SK-N-SH (cell line): ENCODE measurements at regions not wholly inside any gene's neighbourhood (a gene's known extent, or its start where the extent isn't known, plus 50 kb on each side); places are given as distances from the start of the nearest gene placed in this dataset.

Source experiments
- CTCF ChIA-PET: fragments of 300-600, 350-600 bp; formaldehyde crosslinking; extraction: SDS; loops from one replicate; lab custom pipeline; 2021; lab: Yijun Ruan, JAX
- POLR2A ChIA-PET: fragments of 350-600 bp; sonication (Branson Sonifier 250); formaldehyde crosslinking; extraction: SDS; loops from one replicate; lab custom pipeline; 2020; ENCODE audit warnings: antibody characterized with exemption, inconsistent platforms; lab: Yijun Ruan, JAX
- DNase-seq: peaks from one replicate; pipeline ENCODE4 v3.0.0; 2012
- H2AFZ ChIP-seq: fragments of 200-600 bp; sonication (generic); 2 replicates; pipeline ENCODE4 v1.8.1; 2016; ENCODE audit warnings: antibody characterized with exemption, mild to moderate bottlenecking, low read depth
- H3F3A ChIP-seq: fragments of 200-600 bp; sonication (generic); replicated peaks from 2 replicates; pipeline ENCODE3; 2016; ENCODE audit warnings: antibody characterized with exemption, mild to moderate bottlenecking; ENCODE audit not compliant: insufficient read depth
- H3K27ac ChIP-seq, 2 experiments: fragments of 200-500 bp in 1 of 2; fragments of 200-600 bp in 1 of 2; sonication (Bioruptor generic) in 1 of 2; sonication (generic), shearing (Covaris generic) in 1 of 2; 2 replicates each; pipeline versions ENCODE4 v1.5.1 to v1.6.1; 2014 to 2016; ENCODE audit warnings: low read depth in 2 of 2, inconsistent platforms in 1 of 2, low read length in 1 of 2, mild to moderate bottlenecking in 1 of 2, mixed read lengths in 1 of 2
- H3K27me3 ChIP-seq: fragments of 200-600 bp; sonication (generic), shearing (Covaris generic); 2 replicates; pipeline ENCODE4 v1.6.1; 2016; ENCODE audit warnings: mixed run types; ENCODE audit not compliant: insufficient read depth
- H3K36me3 ChIP-seq, 2 experiments: fragments of 200-500 bp in 1 of 2; fragments of 200-600 bp in 1 of 2; sonication (Bioruptor generic) in 1 of 2; sonication (generic) in 1 of 2; replicated peaks in 1 of 2; 2 replicates each; pipeline versions ENCODE3 to v1.5.1; 2014 to 2016; ENCODE audit warnings: low read length in 1 of 2, mild to moderate bottlenecking in 1 of 2; ENCODE audit not compliant: insufficient read depth in 2 of 2, control insufficient read depth in 1 of 2
- H3K4me1 ChIP-seq, 2 experiments: fragments of 200-500 bp in 1 of 2; fragments of 200-600 bp in 1 of 2; sonication (Bioruptor generic) in 1 of 2; sonication (generic), shearing (Covaris generic) in 1 of 2; 2 replicates each; pipeline versions ENCODE4 v1.5.1 to v1.6.1; 2014 to 2016; ENCODE audit warnings: low read depth in 1 of 2, low read length in 1 of 2, mixed run types in 1 of 2; ENCODE audit not compliant: insufficient read depth in 2 of 2, control insufficient read depth in 1 of 2
- H3K4me2 ChIP-seq: fragments of 200-600 bp; sonication (generic), shearing (Covaris generic); 2 replicates; pipeline ENCODE4 v1.6.1; 2017; ENCODE audit warnings: mixed run types
- H3K4me3 ChIP-seq, 2 experiments: fragments of 200-500 bp in 1 of 2; fragments of 200-600 bp in 1 of 2; sonication (Bioruptor generic) in 1 of 2; sonication (generic), shearing (Covaris generic) in 1 of 2; 2 replicates each; pipeline versions ENCODE4 v1.5.1 to v1.8.1; 2014 to 2016; ENCODE audit warnings: low read depth in 2 of 2, inconsistent platforms in 1 of 2, low read length in 1 of 2, mild to moderate bottlenecking in 1 of 2, mixed read lengths in 1 of 2, moderate library complexity in 1 of 2
- H3K79me2 ChIP-seq: fragments of 200-600 bp; sonication (generic); 2 replicates; pipeline ENCODE4 v1.8.1; 2017; ENCODE audit warnings: mild to moderate bottlenecking; ENCODE audit not compliant: insufficient read depth
- H3K9ac ChIP-seq: fragments of 200-600 bp; sonication (generic); 2 replicates; pipeline ENCODE4 v1.6.1; 2017; ENCODE audit warnings: mixed run types
- H3K9me2 ChIP-seq: fragments of 200-600 bp; sonication (generic); 2 replicates; pipeline ENCODE4 v1.6.1; 2017; ENCODE audit warnings: mixed run types
- H3K9me3 ChIP-seq: fragments of 200-600 bp; sonication (generic); 2 replicates; pipeline ENCODE4 v1.6.1; 2017; ENCODE audit warnings: mixed run types, mild to moderate bottlenecking, moderate library complexity
- H4K20me1 ChIP-seq: fragments of 200-600 bp; sonication (generic); 2 replicates; pipeline ENCODE4 v1.6.1; 2017; ENCODE audit warnings: mild to moderate bottlenecking, mixed run types; ENCODE audit not compliant: insufficient read depth
- ELF1 ChIP-seq: IDR thresholded peaks from 2 replicates; pipeline ENCODE4 v1.4.0; 2012
- EP300 ChIP-seq, 2 experiments: IDR thresholded peaks; 2 replicates each; pipeline versions ENCODE4 v1.4.0 to v1.6.1; 2012; ENCODE audit warnings: borderline replicate concordance in 1 of 2, low read depth in 1 of 2, low read length in 1 of 2
- FOSL2 ChIP-seq: IDR thresholded peaks from 2 replicates; pipeline ENCODE4 v1.4.0; 2012; ENCODE audit warnings: low read depth, mild to moderate bottlenecking, moderate library complexity, borderline replicate concordance
- FOXJ3 ChIP-seq: sonication (generic); formaldehyde crosslinking; IDR thresholded peaks from 2 replicates; pipeline ENCODE4 v1.5.1; 2020; ENCODE audit warnings: mild to moderate bottlenecking, missing genetic modification reagents
- GATA2 ChIP-seq: sonication (generic); formaldehyde crosslinking; IDR thresholded peaks from 2 replicates; pipeline ENCODE4 v1.5.0; 2020; ENCODE audit warnings: mild to moderate bottlenecking, missing genetic modification reagents
- JUND ChIP-seq: IDR thresholded peaks from 2 replicates; pipeline ENCODE4 v1.4.0; 2012
- NFIC ChIP-seq: IDR thresholded peaks from 2 replicates; pipeline ENCODE4 v1.4.0; 2012; ENCODE audit warnings: borderline replicate concordance
- PBX3 ChIP-seq: IDR thresholded peaks from 2 replicates; pipeline ENCODE4; 2012
- RAD21 ChIP-seq: IDR thresholded peaks from 2 replicates; pipeline ENCODE4 v1.6.1; 2012; ENCODE audit warnings: mild to moderate bottlenecking, low read length
- RCOR1 ChIP-seq: fragments of 150-350 bp; IDR thresholded peaks from 2 replicates; pipeline ENCODE4 v1.6.1; 2017; ENCODE audit warnings: antibody characterized with exemption, low read length
- REST ChIP-seq: IDR thresholded peaks from 2 replicates; pipeline ENCODE4 v1.6.1; 2012; ENCODE audit warnings: mild to moderate bottlenecking, low read depth, low read length, moderate library complexity
- RFX5 ChIP-seq: IDR thresholded peaks from 2 replicates; pipeline ENCODE4 v1.6.1; 2012; ENCODE audit warnings: mild to moderate bottlenecking, improper control_type of control experiment, low read length
- TCF12 ChIP-seq: IDR thresholded peaks from 2 replicates; pipeline ENCODE4 v1.4.0; 2012
- TEAD4 ChIP-seq: IDR thresholded peaks from 2 replicates; pipeline ENCODE4 v1.4.0; 2012; ENCODE audit warnings: mild to moderate bottlenecking, borderline replicate concordance; ENCODE audit not compliant: insufficient read depth
- ZBTB33 ChIP-seq: IDR thresholded peaks from 2 replicates; pipeline ENCODE4 v1.4.0; 2012; ENCODE audit warnings: low read depth, borderline replicate concordance
- WGBS: methylation state at CpG from one replicate; pipeline ENCODE4 v1.1.6; 2017; ENCODE audit warnings: low lambda C conversion rate; 5-methylcytosine and 5-hydroxymethylcytosine counted together

GRCh38 chr2:188202777-188203176 lies 88.9 kb upstream of the GULP1 start:
- Histone ChIP-seq H3K9ac (no peak overlapping the region), H3K4me2 (no peak overlapping the region), H3K4me3 (no peak overlapping the region), H3K27me3 (no peaks in the 10 kb centered on the region), H3K9me3 (no peaks in the 10 kb centered on the region), H3F3A (peaks cover 18% of the 10 kb centered on the region), H2AFZ (no peak overlapping the region), H3K36me3 (no peaks in the 10 kb centered on the region), H3K4me1 (peaks cover 6 to 7% of the 10 kb centered on the region in 2 experiments), H3K79me2 (no peaks in the 10 kb centered on the region), H3K27ac (peak overlapping the region in 1 of 2 experiments; percentile 60; a peak in 1 of 4 replicates), H4K20me1 (no peaks in the 10 kb centered on the region)
- WGBS, result 67% methylated on average over 1 of the region's 1 CpG
- DNase-seq, result peak; percentile 11
- TF ChIP-seq REST (no peak), RFX5 (peak; percentile 46; the same call in 1 of the 2 replicates), RAD21 (peak; percentile 10; the same call in 1 of the 2 replicates), RCOR1 (peak; percentile 76), JUND (no peak), GATA2 (CRISPR knock-in tag) (peak; percentile 74), FOXJ3 (CRISPR knock-in tag) (no peak), NFIC (no peak), ZBTB33 (no peak), EP300 (IDR thresholded peaks at IDR 0.05; ENCODE audit: borderline replicate concordance in 1 of 2, low read depth in 1 of 2, low read length in 1 of 2) (peak in 1 of 2 experiments; percentile 85; a peak in 2 of 4 replicates), TCF12 (0 out of 2 replicates have a peak, but pooled peaks have one; percentile 8), TEAD4 (0 out of 2 replicates have a peak, but pooled peaks have one; percentile 14)
- TF ChIP-seq, all 33 proteins: peak for 7
- H3K9me2 ChIP-seq, result no peaks in the 10 kb centered on the region
- ChIA-PET CTCF (interaction anchor here (1.5 kb wide), 1 partner anchor 9 kb away, joined by 6 read pairs; no protein-coding TSS in a partner anchor), POLR2A (no interaction called here)

GRCh38 chr2:188203776-188204175 lies 87.9 kb upstream of the GULP1 start:
- Histone ChIP-seq H3F3A (peaks cover 17% of the 10 kb centered on the region), H3K36me3 (no peaks in the 10 kb centered on the region), H3K9me3 (no peaks in the 10 kb centered on the region), H3K27me3 (no peaks in the 10 kb centered on the region), H3K4me1 (peaks cover 6 to 7% of the 10 kb centered on the region in 2 experiments), H3K27ac (no peak overlapping the region), H3K9me2 (no peaks in the 10 kb centered on the region), H3K4me3 (no peak overlapping the region), H4K20me1 (no peaks in the 10 kb centered on the region), H2AFZ (no peak overlapping the region), H3K79me2 (no peaks in the 10 kb centered on the region), H3K4me2 (no peak overlapping the region), H3K9ac (no peak overlapping the region)
- CTCF ChIA-PET, result interaction anchor here (0.9 to 1.7 kb wide), 5 partner anchors 10 to 210 kb away, joined by 3 to 6 read pairs (median 3); partner anchors contain the start of gene GULP1
- TF ChIP-seq FOSL2 (no peak), REST (no peak), PBX3 (no peak), RAD21 (no peak), ELF1 (no peak), FOXJ3 (CRISPR knock-in tag) (no peak)
- DNase-seq, result no peak
- WGBS, result 97% methylated on average over 2 of the region's 2 CpGs
- POLR2A ChIA-PET, result no interaction called here
